NCI-H1436 treated with DMSO at 0.1 percent for 48 hours (cell line): ENCODE measurements at regions not wholly inside any gene's neighbourhood (a gene's known extent, or its start where the extent isn't known, plus 50 kb on each side); places are given as distances from the start of the nearest gene placed in this dataset.

ENCODE experiments used
- DNase-seq: peaks from one replicate; lab custom pipeline; 2025; lab: John Stamatoyannopoulos, UW

GRCh38 chr6:169945117-169945516, 193.7 kb downstream of the ERMARD start:
- DNase-seq, result no peak

GRCh38 chr6:169944415-169944814, 193.0 kb downstream of the ERMARD start:
- no peak for DNase-seq

DNA sequence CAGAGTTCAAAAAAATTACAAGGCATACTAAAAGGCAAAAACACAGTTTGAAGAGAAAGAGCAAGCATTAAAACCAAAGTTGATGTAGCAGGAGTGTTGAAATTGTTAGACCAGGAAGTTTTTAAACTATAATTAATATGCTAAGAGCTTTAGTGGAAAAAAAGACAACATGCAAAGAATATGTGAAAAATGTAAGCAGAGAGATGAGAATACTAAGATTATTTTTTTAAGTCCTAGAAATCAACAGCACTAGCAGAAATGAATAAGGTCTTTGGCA, 192.6 kb downstream of the ERMARD start:
- DNase-seq, result no peak

GRCh38 chr6:169943241-169944060, 192.0 kb downstream of the ERMARD start:
- DNase-seq, result no peak

DNA sequence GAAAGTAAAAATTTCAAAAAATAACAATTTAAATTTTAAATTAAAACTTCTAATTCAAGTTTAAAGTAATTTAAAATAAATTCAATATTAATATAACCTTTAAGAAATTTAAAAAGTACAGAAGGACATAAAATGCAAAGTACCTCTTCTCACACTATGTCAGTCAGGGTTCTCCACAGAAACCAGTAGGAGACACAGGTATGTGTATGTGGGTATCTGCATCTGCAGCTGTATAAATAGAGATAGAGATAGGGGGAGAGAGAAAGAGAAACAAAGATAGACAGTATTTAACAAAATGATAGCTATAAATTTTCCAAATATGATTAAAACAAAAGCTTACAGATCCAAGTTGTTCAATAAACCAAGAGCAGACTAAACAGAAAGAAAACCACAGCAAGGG, 190.8 kb downstream of the ERMARD start:
- DNase-seq, result no peak

DNA sequence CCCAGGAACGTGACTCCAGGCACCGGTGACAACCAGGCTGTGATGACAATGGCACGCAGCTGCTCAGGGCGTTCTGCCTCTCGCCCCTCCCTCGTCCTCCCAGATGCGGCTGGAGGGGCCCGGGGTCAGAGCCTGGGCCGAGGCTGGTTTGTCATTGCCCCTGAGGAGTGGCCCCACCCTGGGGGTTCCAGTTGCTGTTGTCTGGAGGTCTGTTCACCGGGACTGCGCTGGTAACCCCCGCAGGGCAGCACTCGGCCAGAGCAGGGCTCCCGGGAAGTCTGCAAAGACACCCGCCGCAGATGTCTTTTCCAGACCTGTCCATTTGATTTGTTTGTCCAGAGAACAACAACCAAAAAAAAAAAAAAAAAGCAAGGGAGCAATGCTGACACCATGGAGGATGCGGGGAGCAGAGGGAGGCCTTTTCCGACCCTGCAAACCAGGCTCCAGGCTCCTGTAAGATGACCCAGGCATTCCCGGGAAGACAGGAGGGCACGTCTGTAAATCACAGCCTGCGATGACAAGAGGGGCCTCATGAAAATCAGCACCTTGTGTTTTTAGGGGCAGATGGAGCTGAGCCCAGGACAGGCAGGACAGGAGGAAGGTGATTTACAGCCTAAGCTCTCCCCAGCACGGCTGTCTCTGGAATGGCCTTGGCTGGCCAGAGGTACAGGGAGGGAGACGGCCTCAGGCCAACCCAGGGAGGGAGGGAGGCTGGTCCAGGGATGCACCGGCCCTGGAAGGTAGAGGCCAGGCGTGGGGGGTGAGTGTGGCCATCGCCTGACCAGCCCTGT, 189.3 kb downstream of the ERMARD start:
- DNase-seq, result no peak

GRCh38 chr6:169939554-169940164, 188.2 kb downstream of the ERMARD start:
- DNase-seq, result no peak

- no peak for DNase-seq
Measured at GRCh38 chr6:169938731-169939130, 187.3 kb downstream of the ERMARD start.

DNA sequence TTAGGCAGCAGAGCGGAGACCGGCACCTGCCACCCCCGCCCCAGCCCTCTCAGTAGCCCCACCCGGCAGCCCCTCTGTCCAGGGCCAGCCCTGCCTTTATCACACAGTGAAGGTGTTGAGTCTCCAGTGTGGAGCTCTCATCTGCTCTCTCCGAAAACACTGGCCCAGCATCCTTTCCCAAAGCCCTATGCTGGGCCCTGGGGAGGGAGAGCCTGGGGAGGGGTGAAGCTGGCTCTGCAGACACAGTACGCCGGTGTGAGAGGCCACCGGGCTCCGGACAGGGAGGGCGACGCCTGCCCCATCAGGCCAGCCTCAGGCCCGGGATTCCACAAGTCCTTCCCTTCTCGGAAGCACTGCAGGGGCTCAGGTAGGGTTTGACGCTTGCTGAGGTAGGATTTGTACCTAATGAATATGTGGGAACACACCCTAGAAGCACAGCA, 186.9 kb downstream of the ERMARD start:
- DNase-seq, result no peak

GRCh38 chr6:169937389-169938261, 186.2 kb downstream of the ERMARD start:
- DNase-seq, result no peak

DNA sequence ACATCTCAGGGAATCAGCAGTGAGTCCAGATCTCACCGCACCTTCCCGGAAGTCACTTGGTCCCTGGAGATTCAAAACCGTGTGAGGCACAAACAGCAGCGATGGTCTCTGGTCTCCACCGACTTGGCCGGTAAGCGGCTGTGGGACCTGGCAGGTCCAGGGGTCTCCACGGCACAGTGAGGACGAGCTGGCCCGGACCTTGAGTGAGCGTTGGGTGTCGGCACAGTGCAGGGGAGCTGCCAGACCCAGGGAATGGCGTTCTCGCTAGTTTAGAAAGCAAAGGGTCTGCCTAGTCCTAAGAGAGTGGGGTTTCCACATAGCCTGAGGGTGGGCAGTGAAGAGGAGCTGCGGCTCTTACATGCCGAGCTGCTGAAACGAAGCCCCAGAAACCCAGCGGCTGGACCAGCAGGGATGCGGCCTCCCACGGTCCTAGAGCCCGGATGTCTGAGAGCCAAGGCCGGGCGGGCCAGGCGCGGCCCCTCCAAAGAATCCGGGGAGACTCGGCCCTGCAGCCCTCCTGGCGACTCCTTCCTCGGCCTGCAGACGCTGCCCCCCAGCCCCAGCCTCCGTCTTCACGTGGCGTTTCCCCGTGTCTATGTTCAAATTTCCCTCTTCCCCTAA, 185.0 kb downstream of the ERMARD start:
- DNase-seq, result no peak

DNA sequence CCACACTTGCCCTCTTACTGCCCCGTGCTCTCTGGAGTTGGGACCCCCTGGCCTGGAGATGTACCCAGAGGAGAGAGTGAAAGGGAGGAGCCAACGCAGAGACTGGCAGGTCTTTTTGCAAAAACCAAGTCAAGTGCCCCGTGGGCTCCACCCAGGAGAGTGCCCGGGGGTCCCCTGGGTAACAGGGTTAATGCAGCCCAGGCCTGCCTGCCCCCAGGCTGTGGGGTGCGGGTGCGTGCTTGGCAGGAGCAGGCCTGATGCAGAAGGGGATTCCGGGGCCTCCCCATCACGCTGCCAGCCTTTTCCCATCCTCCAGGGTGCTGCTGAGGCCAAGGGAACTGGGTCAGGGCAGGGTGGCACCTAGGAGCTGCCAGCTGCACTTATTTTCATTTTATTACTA, 184.4 kb downstream of the ERMARD start:
- no peak for DNase-seq

- no peak for DNase-seq
Measured at GRCh38 chr6:169935348-169935718, 183.9 kb downstream of the ERMARD start.

- no peak for DNase-seq
Measured at GRCh38 chr6:169934699-169935347, 183.4 kb downstream of the ERMARD start.

- DNase-seq, result no peak
Measured at GRCh38 chr6:169933839-169934698, 182.6 kb downstream of the ERMARD start.

GRCh38 chr6:169933251-169933821, 181.9 kb downstream of the ERMARD start:
- DNase-seq, result no peak

GRCh38 chr6:169932491-169932890, 181.1 kb downstream of the ERMARD start:
- no peak for DNase-seq

DNA sequence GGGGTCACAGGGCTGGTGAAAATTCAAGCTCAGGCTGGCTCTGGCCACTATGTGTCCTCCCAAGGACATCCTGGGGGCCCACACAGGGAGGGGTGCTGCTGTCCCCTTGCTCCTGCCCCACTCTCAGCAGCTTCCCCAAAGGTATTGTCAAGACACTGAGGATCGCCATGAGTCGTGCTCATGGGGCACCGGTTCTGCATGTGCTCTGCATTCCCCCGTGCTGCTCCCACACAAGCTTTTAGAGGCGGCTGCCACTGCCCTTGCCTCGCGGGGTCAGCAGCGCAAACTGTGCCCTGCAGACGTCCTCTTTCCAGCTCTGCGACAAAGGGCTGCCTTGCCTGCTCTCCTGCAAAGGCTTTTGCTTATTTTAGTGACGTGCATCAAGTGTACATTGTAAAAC, 179.8 kb downstream of the ERMARD start:
- DNase-seq, result no peak

GRCh38 chr6:169930799-169931198, 179.4 kb downstream of the ERMARD start:
- no peak for DNase-seq

GRCh38 chr6:169927711-169928110, 176.3 kb downstream of the ERMARD start:
- DNase-seq, result no peak
